Glutamatergic neuron (in vitro differentiated cells): ENCODE measurements at regions not wholly inside any gene's neighbourhood (a gene's known extent, or its start where the extent isn't known, plus 50 kb on each side); places are given as distances from the start of the nearest gene placed in this dataset.

Source experiments
- DNase-seq: peaks from one replicate; pipeline ENCODE4 v3.0.0; 2022
- H3K27ac Mint-ChIP-seq: one replicate; pipeline ENCODE4 v1.8.0; 2020; ENCODE audit warnings: mild to moderate bottlenecking, mixed read lengths, inconsistent platforms; ENCODE audit not compliant: unreplicated experiment
- H3K27me3 Mint-ChIP-seq: one replicate; pipeline ENCODE4 v1.8.0; 2020; ENCODE audit warnings: mild to moderate bottlenecking, moderate library complexity, mixed read lengths, inconsistent platforms; ENCODE audit not compliant: unreplicated experiment
- H3K36me3 Mint-ChIP-seq: one replicate; pipeline ENCODE4 v1.8.0; 2020; ENCODE audit warnings: mild to moderate bottlenecking, mixed read lengths, inconsistent platforms; ENCODE audit not compliant: unreplicated experiment
- H3K4me1 Mint-ChIP-seq: one replicate; pipeline ENCODE4 v1.8.0; 2020; ENCODE audit warnings: mild to moderate bottlenecking, low read depth, mixed read lengths, inconsistent platforms; ENCODE audit not compliant: unreplicated experiment
- H3K4me3 Mint-ChIP-seq: one replicate; pipeline ENCODE4 v1.8.0; 2020; ENCODE audit warnings: mild to moderate bottlenecking, mixed read lengths, inconsistent platforms; ENCODE audit not compliant: unreplicated experiment
- H3K9me3 Mint-ChIP-seq: one replicate; pipeline ENCODE4 v1.8.0; 2020; ENCODE audit warnings: mild to moderate bottlenecking, moderate library complexity, mixed read lengths, inconsistent platforms; ENCODE audit not compliant: unreplicated experiment
- TF ChIP-seq, protein P1 (sequence below): fragments of 200-600 bp; sonication (generic); IDR thresholded peaks from one replicate; pipeline ENCODE4 v1.5.0; 2021; ENCODE audit not compliant: partially characterized antibody, unreplicated experiment

DNA sequence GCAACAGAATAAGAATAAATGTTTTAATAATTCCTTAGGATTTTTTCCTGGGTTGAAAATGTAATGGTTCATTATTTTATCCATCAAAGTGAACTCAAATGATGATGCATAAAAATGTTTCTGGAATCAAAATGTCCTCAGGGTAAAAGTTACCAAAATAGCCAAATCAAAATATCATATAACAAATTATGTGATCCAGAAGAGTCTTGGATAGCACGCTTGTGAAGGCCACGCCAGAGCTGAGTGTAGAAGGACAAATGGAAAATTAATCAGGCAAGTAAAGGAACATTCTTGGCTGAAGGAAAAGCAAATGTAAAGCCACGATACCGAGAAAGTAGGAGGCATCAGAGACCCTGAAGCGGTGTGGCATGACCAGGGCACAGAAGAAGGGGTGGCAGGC, 169.2 kb downstream of the CAPZA3 start:
- H3K4me3 Mint-ChIP-seq = no peak overlapping the region
- DNase-seq = no peak
- H3K4me1 Mint-ChIP-seq = peaks cover 2% of the 10 kb centered on the region
- no peak overlapping the region for H3K27ac Mint-ChIP-seq
- H3K36me3 Mint-ChIP-seq = no peaks in the 10 kb centered on the region
- no peaks in the 10 kb centered on the region for H3K27me3 Mint-ChIP-seq
- peaks cover 5% of the 10 kb centered on the region for H3K9me3 Mint-ChIP-seq
- TF ChIP-seq, protein P1, sequence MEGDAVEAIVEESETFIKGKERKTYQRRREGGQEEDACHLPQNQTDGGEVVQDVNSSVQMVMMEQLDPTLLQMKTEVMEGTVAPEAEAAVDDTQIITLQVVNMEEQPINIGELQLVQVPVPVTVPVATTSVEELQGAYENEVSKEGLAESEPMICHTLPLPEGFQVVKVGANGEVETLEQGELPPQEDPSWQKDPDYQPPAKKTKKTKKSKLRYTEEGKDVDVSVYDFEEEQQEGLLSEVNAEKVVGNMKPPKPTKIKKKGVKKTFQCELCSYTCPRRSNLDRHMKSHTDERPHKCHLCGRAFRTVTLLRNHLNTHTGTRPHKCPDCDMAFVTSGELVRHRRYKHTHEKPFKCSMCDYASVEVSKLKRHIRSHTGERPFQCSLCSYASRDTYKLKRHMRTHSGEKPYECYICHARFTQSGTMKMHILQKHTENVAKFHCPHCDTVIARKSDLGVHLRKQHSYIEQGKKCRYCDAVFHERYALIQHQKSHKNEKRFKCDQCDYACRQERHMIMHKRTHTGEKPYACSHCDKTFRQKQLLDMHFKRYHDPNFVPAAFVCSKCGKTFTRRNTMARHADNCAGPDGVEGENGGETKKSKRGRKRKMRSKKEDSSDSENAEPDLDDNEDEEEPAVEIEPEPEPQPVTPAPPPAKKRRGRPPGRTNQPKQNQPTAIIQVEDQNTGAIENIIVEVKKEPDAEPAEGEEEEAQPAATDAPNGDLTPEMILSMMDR = no peak

GRCh38 chr12:18907728-18908127, 169.8 kb downstream of the CAPZA3 start:
- Mint-ChIP-seq H3K36me3 (no peaks in the 10 kb centered on the region), H3K27ac (no peak overlapping the region), H3K9me3 (peaks cover 5% of the 10 kb centered on the region), H3K27me3 (no peaks in the 10 kb centered on the region), H3K4me3 (no peak overlapping the region), H3K4me1 (peaks cover 2% of the 10 kb centered on the region)
- TF ChIP-seq, protein P1 = no peak
- DNase-seq = no peak

DNA sequence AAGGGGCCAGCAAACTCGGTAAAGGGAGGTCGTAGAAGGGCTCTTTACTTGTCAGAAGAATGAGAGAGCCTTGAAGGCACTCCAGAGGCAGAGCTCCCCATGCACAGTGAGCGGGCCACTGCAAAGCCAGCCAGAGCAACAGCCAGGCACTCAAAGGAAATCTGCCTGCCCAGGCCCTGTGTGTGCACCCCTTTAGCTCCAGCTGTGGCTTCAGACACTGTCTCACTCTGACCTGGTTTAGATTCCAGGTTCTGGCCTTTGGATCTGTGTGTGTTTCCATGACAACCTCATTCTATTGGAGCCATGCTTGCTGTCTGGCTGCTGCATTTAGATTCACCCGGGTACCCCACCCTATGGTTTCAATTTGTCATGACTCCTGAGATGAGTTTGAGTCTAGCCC, 170.3 kb downstream of the CAPZA3 start:
- peaks cover 5% of the 10 kb centered on the region for H3K9me3 Mint-ChIP-seq
- H3K4me1 Mint-ChIP-seq = peaks cover 5% of the 10 kb centered on the region
- DNase-seq = no peak
- no peak overlapping the region for H3K27ac Mint-ChIP-seq
- no peaks in the 10 kb centered on the region for H3K36me3 Mint-ChIP-seq
- no peak overlapping the region for H3K4me3 Mint-ChIP-seq
- TF ChIP-seq, protein P1 = no peak
- H3K27me3 Mint-ChIP-seq = no peaks in the 10 kb centered on the region

DNA sequence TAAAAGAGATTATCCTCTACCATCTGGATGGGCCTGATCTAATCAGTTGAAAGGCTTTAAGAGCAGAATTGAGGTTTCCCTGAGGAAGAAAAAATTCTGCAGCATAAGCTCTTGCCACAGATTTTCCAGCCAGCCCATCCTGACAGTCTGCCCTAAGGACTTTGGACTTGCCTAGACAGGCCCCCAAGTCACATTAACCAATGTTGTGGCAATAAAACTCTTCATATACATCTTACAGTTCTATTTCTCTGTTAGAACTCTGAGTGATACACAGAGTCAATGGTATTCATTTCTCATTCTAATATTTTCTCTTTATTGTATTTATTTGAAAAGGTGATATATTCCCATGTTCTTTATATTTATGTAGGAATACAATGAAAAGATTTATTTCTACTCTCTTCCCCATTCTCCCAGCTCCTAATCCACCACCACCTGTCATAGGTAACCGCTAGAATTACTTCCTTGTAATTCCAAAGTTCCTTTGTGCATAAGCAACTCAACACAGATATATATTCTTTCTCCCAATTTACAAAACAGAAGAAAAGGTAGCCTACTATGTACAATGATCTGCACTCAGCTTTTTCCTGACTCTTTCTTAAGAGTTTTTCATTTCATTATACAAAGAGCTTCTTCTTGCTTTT, 182.1 kb downstream of the CAPZA3 start:
- peaks cover 10% of the 10 kb centered on the region for H3K4me1 Mint-ChIP-seq
- H3K4me3 Mint-ChIP-seq = no peak overlapping the region
- no peaks in the 10 kb centered on the region for H3K36me3 Mint-ChIP-seq
- H3K27ac Mint-ChIP-seq = no peak overlapping the region
- no peak for DNase-seq
- H3K27me3 Mint-ChIP-seq = peaks cover 2% of the 10 kb centered on the region
- TF ChIP-seq, protein P1 = no peak
- H3K9me3 Mint-ChIP-seq = no peaks in the 10 kb centered on the region

GRCh38 chr12:18922851-18923250, 184.9 kb downstream of the CAPZA3 start:
- no peak for DNase-seq

More at GRCh38 chr12:18922851-18923250, 184.9 kb downstream of the CAPZA3 start:
- Mint-ChIP-seq H3K36me3 (no peaks in the 10 kb centered on the region), H3K27me3 (peaks cover 2% of the 10 kb centered on the region), H3K4me3 (no peak overlapping the region), H3K4me1 (peaks cover 28% of the 10 kb centered on the region), H3K9me3 (peaks cover 4% of the 10 kb centered on the region), H3K27ac (no peak overlapping the region)
- TF ChIP-seq, protein P1 = no peak
